ENCODE measurements at regions not wholly inside any gene's neighbourhood (a gene's known extent, or its start where the extent isn't known, plus 50 kb on each side); places are given as distances from the start of the nearest gene placed in this dataset.

- Histone ChIP-seq H3K27ac (ENCODE audit: low read length) (no peak overlapping the region), H3K4me3 (ENCODE audit: low read length) (no peak overlapping the region)
These were observed 793.3 kb downstream of the SEMA5A start for GRCh38 chr5:8752595-8752994.

GRCh38 chr5:8756498-8757084, 789.3 kb downstream of the SEMA5A start:
- no peaks in the 10 kb centered on the region for H3K27me3 ChIP-seq (ENCODE audit: insufficient read depth, low read length)
- H3K27ac ChIP-seq (ENCODE audit: low read length): no peak overlapping the region
- peaks cover 12% of the 10 kb centered on the region for H3K9me3 ChIP-seq (ENCODE audit: insufficient read depth, low read depth, low read length)
- H3K4me1 ChIP-seq (ENCODE audit: insufficient read depth, low read length): no peaks in the 10 kb centered on the region
- no peaks in the 10 kb centered on the region for H3K36me3 ChIP-seq (ENCODE audit: insufficient read depth, low read depth, low read length)
- H3K9ac ChIP-seq (ENCODE audit: low read depth, low read length): no peak overlapping the region
- H3K4me3 ChIP-seq (ENCODE audit: low read length): no peak overlapping the region

More at GRCh38 chr5:8752595-8752994, 793.3 kb downstream of the SEMA5A start:
- no peak overlapping the region for H3K9ac ChIP-seq (ENCODE audit: low read depth, low read length)
- no peaks in the 10 kb centered on the region for H3K4me1 ChIP-seq (ENCODE audit: insufficient read depth, low read length)
- no peaks in the 10 kb centered on the region for H3K9me3 ChIP-seq (ENCODE audit: insufficient read depth, low read depth, low read length)
- H3K36me3 ChIP-seq (ENCODE audit: insufficient read depth, low read depth, low read length): no peaks in the 10 kb centered on the region
- H3K27me3 ChIP-seq (ENCODE audit: insufficient read depth, low read length): no peaks in the 10 kb centered on the region

- no peak overlapping the region for H3K27ac ChIP-seq (ENCODE audit: low read length)
- peaks cover under 1% of the 10 kb centered on the region; the same call in 1 of the 2 replicates for H3K9me3 ChIP-seq (ENCODE audit: insufficient read depth, low read depth, low read length)
- no peaks in the 10 kb centered on the region for H3K4me1 ChIP-seq (ENCODE audit: insufficient read depth, low read length)
- no peak overlapping the region for H3K4me3 ChIP-seq (ENCODE audit: low read length)
- H3K27me3 ChIP-seq (ENCODE audit: insufficient read depth, low read length): no peaks in the 10 kb centered on the region
- H3K9ac ChIP-seq (ENCODE audit: low read depth, low read length): no peak overlapping the region
- no peaks in the 10 kb centered on the region for H3K36me3 ChIP-seq (ENCODE audit: insufficient read depth, low read depth, low read length)
These were observed 780.0 kb downstream of the SEMA5A start for GRCh38 chr5:8765886-8766285.

GRCh38 chr5:8766448-8766847, 779.4 kb downstream of the SEMA5A start:
- H3K27ac ChIP-seq (ENCODE audit: low read length): no peak overlapping the region
- no peaks in the 10 kb centered on the region for H3K27me3 ChIP-seq (ENCODE audit: insufficient read depth, low read length)

GRCh38 chr5:8767111-8767510, 778.8 kb downstream of the SEMA5A start:
- H3K4me1 ChIP-seq (ENCODE audit: insufficient read depth, low read length): no peaks in the 10 kb centered on the region
- no peaks in the 10 kb centered on the region for H3K36me3 ChIP-seq (ENCODE audit: insufficient read depth, low read depth, low read length)
- H3K9me3 ChIP-seq (ENCODE audit: insufficient read depth, low read depth, low read length): no peaks in the 10 kb centered on the region
- H3K27ac ChIP-seq (ENCODE audit: low read length): no peak overlapping the region
- H3K9ac ChIP-seq (ENCODE audit: low read depth, low read length): no peak overlapping the region
- no peaks in the 10 kb centered on the region for H3K27me3 ChIP-seq (ENCODE audit: insufficient read depth, low read length)
- no peak overlapping the region for H3K4me3 ChIP-seq (ENCODE audit: low read length)

More at GRCh38 chr5:8766448-8766847, 779.4 kb downstream of the SEMA5A start:
- Histone ChIP-seq H3K36me3 (ENCODE audit: insufficient read depth, low read depth, low read length) (no peaks in the 10 kb centered on the region), H3K9me3 (ENCODE audit: insufficient read depth, low read depth, low read length) (no peaks in the 10 kb centered on the region), H3K9ac (ENCODE audit: low read depth, low read length) (no peak overlapping the region), H3K4me1 (ENCODE audit: insufficient read depth, low read length) (no peaks in the 10 kb centered on the region), H3K4me3 (ENCODE audit: low read length) (no peak overlapping the region)

- Histone ChIP-seq H3K9ac (ENCODE audit: low read depth, low read length) (no peak overlapping the region), H3K27me3 (ENCODE audit: insufficient read depth, low read length) (no peaks in the 10 kb centered on the region), H3K4me1 (ENCODE audit: insufficient read depth, low read length) (no peaks in the 10 kb centered on the region), H3K4me3 (ENCODE audit: low read length) (no peak overlapping the region), H3K27ac (ENCODE audit: low read length) (no peak overlapping the region), H3K9me3 (ENCODE audit: insufficient read depth, low read depth, low read length) (no peaks in the 10 kb centered on the region), H3K36me3 (ENCODE audit: insufficient read depth, low read depth, low read length) (no peaks in the 10 kb centered on the region)
These were observed 778.1 kb downstream of the SEMA5A start for GRCh38 chr5:8767746-8768145.

- Histone ChIP-seq H3K9ac (ENCODE audit: low read depth, low read length) (no peak overlapping the region), H3K27me3 (ENCODE audit: insufficient read depth, low read length) (no peaks in the 10 kb centered on the region), H3K4me3 (ENCODE audit: low read length) (no peak overlapping the region)
These were observed 776.2 kb downstream of the SEMA5A start for GRCh38 chr5:8769631-8770030.

GRCh38 chr5:8770431-8770830, 775.4 kb downstream of the SEMA5A start:
- Histone ChIP-seq H3K9ac (ENCODE audit: low read depth, low read length) (no peak overlapping the region), H3K27ac (ENCODE audit: low read length) (no peak overlapping the region), H3K9me3 (ENCODE audit: insufficient read depth, low read depth, low read length) (no peaks in the 10 kb centered on the region), H3K4me3 (ENCODE audit: low read length) (no peak overlapping the region), H3K27me3 (ENCODE audit: insufficient read depth, low read length) (no peaks in the 10 kb centered on the region), H3K4me1 (ENCODE audit: insufficient read depth, low read length) (no peaks in the 10 kb centered on the region), H3K36me3 (ENCODE audit: insufficient read depth, low read depth, low read length) (no peaks in the 10 kb centered on the region)

More at GRCh38 chr5:8769631-8770030, 776.2 kb downstream of the SEMA5A start:
- no peak overlapping the region for H3K27ac ChIP-seq (ENCODE audit: low read length)
- no peaks in the 10 kb centered on the region for H3K36me3 ChIP-seq (ENCODE audit: insufficient read depth, low read depth, low read length)
- no peaks in the 10 kb centered on the region for H3K4me1 ChIP-seq (ENCODE audit: insufficient read depth, low read length)
- H3K9me3 ChIP-seq (ENCODE audit: insufficient read depth, low read depth, low read length): no peaks in the 10 kb centered on the region

GRCh38 chr5:8773046-8773615, 772.7 kb downstream of the SEMA5A start:
- H3K9me3 ChIP-seq (ENCODE audit: insufficient read depth, low read depth, low read length): no peaks in the 10 kb centered on the region

GRCh38 chr5:8784692-8785091, 761.2 kb downstream of the SEMA5A start:
- no peaks in the 10 kb centered on the region for H3K27me3 ChIP-seq (ENCODE audit: insufficient read depth, low read length)
- peaks cover 3% of the 10 kb centered on the region; the same call in 1 of the 2 replicates for H3K9me3 ChIP-seq (ENCODE audit: insufficient read depth, low read depth, low read length)
- no peak overlapping the region for H3K9ac ChIP-seq (ENCODE audit: low read depth, low read length)
- no peaks in the 10 kb centered on the region for H3K4me1 ChIP-seq (ENCODE audit: insufficient read depth, low read length)
- H3K4me3 ChIP-seq (ENCODE audit: low read length): no peak overlapping the region
- H3K27ac ChIP-seq (ENCODE audit: low read length): no peak overlapping the region
- H3K36me3 ChIP-seq (ENCODE audit: insufficient read depth, low read depth, low read length): no peaks in the 10 kb centered on the region

More at GRCh38 chr5:8773046-8773615, 772.7 kb downstream of the SEMA5A start:
- H3K27me3 ChIP-seq (ENCODE audit: insufficient read depth, low read length): no peaks in the 10 kb centered on the region
- no peaks in the 10 kb centered on the region for H3K36me3 ChIP-seq (ENCODE audit: insufficient read depth, low read depth, low read length)
- H3K4me3 ChIP-seq (ENCODE audit: low read length): no peak overlapping the region
- H3K27ac ChIP-seq (ENCODE audit: low read length): no peak overlapping the region
- H3K4me1 ChIP-seq (ENCODE audit: insufficient read depth, low read length): no peaks in the 10 kb centered on the region
- H3K9ac ChIP-seq (ENCODE audit: low read depth, low read length): no peak overlapping the region

- peaks cover 8% of the 10 kb centered on the region; the same call in 1 of the 2 replicates for H3K9me3 ChIP-seq (ENCODE audit: insufficient read depth, low read depth, low read length)
- H3K9ac ChIP-seq (ENCODE audit: low read depth, low read length): no peak overlapping the region
- no peaks in the 10 kb centered on the region for H3K27me3 ChIP-seq (ENCODE audit: insufficient read depth, low read length)
- H3K36me3 ChIP-seq (ENCODE audit: insufficient read depth, low read depth, low read length): no peaks in the 10 kb centered on the region
- H3K4me1 ChIP-seq (ENCODE audit: insufficient read depth, low read length): no peaks in the 10 kb centered on the region
- no peak overlapping the region for H3K27ac ChIP-seq (ENCODE audit: low read length)
- H3K4me3 ChIP-seq (ENCODE audit: low read length): no peak overlapping the region
These were observed 757.6 kb downstream of the SEMA5A start for GRCh38 chr5:8788246-8788645.

GRCh38 chr5:8805653-8806052, 740.2 kb downstream of the SEMA5A start:
- Histone ChIP-seq H3K4me1 (ENCODE audit: insufficient read depth, low read length) (no peaks in the 10 kb centered on the region), H3K9me3 (ENCODE audit: insufficient read depth, low read depth, low read length) (peaks cover 52% of the 10 kb centered on the region)

More at GRCh38 chr5:8805653-8806052, 740.2 kb downstream of the SEMA5A start:
- Histone ChIP-seq H3K27me3 (ENCODE audit: insufficient read depth, low read length) (no peaks in the 10 kb centered on the region), H3K36me3 (ENCODE audit: insufficient read depth, low read depth, low read length) (no peaks in the 10 kb centered on the region), H3K9ac (ENCODE audit: low read depth, low read length) (no peak overlapping the region), H3K4me3 (ENCODE audit: low read length) (no peak overlapping the region), H3K27ac (ENCODE audit: low read length) (no peak overlapping the region)
